ENCODE measurements at regions not wholly inside any gene's neighbourhood (a gene's known extent, or its start where the extent isn't known, plus 50 kb on each side); places are given as distances from the start of the nearest gene placed in this dataset.
"Not testable (repeated sequence)": the region's sequence is repeated elsewhere in the genome, so short reads cannot be mapped to it uniquely, and the experiment has no call there.

DNA sequence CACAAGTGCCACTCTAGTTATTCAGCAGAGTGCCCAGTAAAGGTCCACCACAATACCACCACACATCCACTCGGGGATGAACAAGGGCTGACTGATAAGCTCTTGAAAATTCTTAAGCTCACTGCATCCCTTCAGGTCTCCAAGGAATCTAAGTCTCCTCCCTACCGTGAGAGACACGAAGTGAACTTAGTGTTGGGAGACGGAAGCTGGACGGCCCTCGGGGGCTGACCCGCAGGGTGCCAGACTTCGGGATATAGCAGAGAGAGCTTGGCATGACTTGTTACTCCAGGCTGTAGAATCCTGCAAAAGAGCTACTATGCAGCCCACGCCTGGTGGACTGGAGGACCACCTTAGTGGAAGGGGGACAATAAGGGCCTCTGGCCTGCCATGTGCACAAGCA, 75.1 kb downstream of the LYZL1 start:
- not testable (repeated sequence) for DNase-seq (ENCODE audit: low spot score)

DNA sequence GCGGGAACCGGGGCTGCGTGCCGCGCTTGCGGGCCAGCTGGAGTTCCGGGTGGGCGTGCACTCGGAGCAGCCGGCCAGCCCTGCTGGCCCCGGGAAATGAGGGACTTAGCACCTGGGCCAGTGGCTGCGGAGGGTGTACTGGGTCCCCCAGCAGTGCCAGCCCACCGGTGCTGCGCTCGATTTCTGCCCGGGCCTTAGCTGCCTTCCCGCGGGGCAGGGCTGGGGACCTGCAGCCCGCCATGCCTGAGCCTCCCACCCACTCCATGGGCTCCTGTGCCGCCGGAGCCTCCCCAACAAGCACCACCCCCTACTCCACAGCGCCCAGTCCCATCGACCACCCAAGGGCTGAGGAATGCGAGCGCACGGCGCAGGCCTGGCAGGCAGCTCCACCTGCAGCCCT, 77.3 kb downstream of the LYZL1 start:
- not testable (repeated sequence) for DNase-seq (ENCODE audit: low spot score)

DNA sequence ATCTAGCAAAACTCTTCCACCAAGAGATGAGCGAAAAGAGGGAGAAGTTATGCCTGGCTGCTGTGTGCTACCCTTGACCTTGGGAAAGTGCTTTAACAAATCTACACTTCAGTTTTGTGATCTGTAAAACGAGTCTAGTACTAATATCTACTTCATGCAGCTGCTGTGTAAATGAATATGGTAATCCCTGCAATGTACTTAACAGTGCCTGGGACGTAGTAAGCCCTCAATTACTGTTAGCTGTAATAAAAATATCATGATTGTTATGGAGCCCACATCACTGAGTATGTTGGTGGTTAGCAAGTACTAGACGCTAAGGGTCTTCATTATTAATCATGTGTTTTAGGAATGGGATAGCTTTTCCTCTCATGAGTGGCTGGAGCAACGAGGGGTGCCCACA, 80.5 kb downstream of the LYZL1 start:
- no peak for DNase-seq (ENCODE audit: low spot score)

DNA sequence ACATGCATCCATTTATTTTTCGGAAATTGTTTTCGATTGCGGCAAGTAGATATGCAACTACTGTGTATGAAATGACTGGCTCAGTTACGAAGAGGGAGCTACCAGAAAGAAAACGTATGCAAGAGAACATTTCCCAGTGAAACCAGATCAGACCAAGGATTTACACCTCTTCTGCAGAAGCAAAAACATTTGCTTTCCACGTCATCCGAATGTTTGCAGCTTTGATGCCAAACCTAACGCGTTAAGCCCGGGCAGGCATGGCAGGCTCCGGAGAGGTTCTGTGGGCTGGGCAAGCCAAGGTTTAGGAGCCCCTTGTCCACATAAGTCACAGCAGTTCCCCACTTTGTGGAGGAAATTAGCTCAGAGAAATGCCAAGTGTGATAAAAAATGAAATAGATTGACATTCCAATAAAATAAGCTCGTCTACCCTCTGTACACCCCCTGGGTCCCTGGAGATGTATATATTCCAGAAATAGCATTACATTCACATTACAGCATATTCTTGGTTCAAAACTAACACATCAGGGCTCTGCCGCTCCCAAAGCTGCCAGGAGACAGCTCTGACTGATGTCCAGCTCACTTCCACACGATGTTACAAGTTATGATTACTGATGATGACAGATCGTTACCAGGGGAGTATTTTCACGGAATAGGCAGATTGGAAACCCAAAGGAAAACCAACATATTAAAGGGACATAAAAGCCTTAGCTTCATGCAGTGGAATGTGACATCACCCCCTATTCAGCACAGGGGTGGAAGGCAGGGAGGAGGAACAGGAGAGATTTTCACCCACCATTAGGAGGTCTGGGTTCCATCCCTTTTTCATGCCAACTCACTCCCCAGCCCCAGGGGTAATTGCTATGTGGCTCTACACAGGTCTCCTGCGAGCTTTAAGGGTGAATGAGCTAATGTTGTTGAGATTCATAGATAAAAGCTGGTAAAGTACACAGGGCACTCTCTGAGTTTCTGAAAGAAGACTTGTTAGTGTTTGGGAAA, 81.5 kb downstream of the LYZL1 start:
- DNase-seq (ENCODE audit: low spot score) = no peak

DNA sequence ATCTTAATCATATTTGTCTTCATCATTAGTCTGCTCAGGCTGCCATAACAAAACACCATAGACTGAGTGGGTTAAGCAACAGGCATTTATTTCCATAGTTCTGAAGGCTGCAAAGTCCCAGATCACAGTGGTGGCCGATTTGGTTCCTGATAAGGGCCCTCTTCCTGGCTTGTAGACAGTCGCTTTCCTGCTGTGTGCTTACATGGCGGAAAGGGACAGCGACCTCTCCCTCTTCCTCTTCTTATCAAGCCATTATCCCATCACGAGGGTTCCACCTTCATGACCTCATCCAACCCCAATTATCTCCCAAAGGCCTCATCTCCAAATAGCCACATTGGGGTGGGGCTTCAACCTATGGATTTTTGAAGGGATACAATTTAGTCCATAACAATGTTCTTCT, 84.0 kb downstream of the LYZL1 start:
- no peak for DNase-seq (ENCODE audit: low spot score)

DNA sequence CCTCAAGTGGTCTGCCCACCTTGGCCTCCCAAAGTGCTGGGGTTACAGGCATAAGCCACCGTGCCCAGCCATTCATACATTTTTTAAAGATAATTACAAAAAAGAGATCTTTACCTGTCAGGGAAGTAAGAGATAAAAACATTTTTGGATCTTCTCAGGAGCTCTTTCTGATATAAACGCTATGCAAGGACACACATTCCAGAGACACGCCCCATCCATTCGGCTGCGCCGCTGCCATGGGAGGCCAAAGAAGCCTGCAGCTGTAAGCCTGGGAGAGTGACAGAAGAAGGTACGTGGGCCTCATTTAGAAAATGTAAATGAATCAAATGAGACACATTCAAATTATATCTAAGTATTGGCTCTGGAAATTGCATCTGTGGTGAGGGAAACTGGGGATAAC, 85.3 kb downstream of the LYZL1 start:
- DNase-seq (ENCODE audit: low spot score) = no peak

DNA sequence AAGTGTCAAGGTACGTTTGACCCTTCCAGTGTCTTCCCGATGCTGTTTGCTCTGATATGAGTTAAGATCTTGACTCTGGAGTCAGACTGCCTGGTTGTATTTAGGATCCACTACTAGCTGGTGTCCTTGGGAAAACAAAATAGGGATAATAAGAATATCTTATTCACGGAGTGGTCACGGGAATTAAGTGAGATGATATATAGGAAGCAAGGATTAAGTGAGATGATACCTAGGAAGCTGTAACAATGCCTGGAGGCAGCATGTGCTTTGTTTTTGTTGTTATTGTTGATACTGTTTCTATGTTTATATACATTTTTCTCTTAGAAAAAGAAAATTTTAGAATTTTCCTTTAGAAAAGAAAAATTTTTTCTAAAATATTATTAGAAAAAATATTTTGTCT, 87.0 kb downstream of the LYZL1 start:
- no peak for DNase-seq (ENCODE audit: low spot score)

DNA sequence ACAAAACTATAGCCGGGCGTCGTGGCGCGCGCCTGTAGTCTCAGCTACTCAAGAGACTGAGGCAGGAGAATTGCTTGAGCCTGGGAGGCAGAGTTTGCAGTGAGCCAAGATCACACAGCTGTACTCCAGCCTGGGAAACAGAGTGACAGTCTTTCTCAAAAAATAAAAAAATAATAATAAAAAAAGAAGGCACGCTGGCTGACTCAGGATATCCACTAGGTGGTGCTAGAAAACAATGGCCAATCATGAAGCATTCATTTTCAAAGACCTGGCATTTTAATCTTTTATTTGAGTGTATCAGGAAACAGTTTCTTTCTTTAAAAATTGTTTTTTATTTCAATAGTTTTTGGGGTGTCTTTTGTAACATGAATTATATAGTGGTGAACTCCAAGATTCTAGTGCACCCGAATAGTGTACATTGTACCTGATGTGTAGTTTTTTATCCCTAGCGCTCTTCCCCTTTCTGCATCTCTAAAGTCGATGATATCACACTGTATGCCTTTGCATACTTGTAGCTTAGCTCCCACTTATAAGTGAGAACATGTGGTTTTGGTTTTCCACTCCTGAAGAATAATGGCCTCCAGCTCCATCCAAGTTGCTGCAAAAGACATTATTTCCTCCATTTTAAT, 88.6 kb downstream of the LYZL1 start:
- peak; percentile 63 for DNase-seq (ENCODE audit: low spot score)

DNA sequence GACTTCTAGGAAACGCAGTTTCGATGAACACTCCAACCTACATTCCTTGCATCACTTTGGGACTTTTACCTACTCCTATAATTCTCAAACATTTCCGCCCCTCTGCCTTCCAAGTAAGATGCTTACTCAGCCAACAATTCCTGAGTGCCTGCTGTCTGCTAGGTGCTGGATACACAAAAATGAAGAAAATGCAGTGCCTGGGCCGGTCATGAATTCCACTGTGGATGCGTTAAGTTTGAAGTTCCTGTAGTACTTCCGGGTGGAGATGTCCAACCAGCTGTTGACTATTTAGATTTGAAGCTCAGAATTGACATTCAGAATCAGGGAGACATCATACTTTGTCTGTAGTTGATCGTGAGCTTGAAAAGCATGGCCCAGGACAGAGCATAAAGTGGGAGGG, 89.2 kb downstream of the LYZL1 start:
- no peak for DNase-seq (ENCODE audit: low spot score)

DNA sequence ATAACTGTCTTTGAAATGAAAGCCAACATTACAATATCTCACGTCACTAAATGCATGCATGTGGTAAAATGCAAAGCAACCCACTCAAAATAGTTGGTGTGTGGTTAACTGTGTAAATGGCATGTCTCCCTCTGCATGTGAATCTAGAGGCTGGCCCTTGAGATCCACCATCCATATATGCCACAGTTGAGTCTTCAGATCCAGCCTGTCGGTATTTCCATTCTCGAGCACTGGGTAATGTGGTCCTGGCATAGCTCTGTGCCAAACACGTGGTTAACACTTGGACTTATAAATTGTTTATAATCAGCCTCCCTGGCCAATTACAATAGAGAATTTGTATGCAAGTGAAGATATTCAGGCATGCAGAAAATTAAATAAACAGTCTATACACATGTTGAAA, 90.3 kb downstream of the LYZL1 start:
- DNase-seq (ENCODE audit: low spot score) = no peak

DNA sequence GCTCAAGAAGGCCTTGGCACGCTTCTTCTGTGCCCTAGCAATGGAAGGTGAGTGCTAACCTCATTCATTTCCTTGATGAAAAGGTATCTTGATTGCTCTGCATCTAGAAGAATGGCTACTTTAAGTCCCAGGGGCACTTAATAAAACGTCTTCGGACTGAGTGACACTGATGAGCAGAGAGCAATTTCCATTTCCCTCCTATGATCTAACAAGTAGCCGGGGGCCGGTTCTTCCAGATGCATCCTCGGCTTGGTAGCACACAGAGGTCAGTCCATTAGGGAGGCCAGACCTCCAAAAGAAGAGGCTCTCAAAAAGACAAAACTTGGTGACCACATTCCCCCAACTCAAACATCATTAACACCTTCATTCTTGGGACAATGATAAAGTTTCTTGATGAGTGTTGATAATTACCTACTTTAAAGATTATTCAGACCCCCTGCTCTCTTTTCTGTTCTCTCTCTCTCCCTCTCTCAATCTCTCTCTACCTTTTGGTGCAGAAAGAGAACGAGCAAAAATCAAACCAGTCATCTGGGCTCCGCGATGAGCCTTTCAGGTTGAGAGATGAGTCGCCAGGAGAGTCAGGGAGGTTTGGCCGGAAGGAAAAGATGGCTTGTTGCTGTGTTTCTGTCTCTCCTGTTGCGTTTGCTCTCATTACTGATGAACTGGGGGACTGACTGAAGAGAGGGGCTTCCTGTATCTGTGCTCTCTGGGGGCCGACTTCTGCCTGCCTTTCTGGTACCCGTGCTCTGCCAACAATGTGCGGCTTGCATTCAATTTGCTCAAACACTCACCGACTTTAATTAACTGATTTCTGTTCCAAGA, 91.1 kb downstream of the LYZL1 start:
- not testable (repeated sequence) for DNase-seq (ENCODE audit: low spot score)

DNA sequence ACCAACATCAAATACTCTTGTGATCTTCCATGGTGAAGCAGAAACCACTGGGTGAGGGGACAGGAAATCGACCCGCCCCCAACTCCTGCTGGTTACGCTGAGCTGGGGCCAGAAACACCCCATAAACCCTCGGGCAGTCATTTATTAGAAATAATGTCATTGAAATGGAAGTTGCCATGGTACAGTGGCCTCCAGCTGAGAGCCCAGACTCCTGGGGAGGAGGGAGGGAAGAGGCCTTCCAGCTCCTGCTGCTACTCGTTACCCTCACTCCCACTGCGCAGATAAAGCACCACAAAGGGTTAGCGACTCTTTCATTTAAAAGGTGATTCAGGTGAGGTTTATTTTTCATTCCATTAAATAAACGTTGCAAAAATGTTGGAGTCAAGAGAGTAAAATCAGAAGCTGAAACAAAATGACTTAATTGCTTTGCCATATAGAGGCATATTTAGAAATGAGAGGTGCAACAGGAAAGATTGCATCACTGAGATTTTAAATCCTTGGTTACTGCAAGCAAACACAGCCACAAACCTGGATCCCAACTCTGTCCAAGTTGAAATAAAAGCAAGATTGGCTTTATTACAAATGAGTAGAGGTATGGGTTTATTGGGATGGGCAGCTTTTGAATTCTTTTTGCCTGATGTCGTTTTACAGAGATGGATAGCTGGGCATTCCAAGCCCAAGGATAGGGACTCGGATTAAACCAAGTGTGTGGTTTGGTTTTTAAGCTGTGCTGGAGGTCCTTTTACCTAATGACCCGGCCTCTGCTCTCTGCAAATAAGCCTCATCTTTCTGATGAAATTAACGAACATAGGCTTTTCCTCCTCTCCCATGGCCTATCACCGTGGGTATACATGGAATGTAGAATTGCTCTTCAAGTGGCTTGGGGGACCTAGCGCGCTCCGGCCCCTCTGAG, 92.0 kb downstream of the LYZL1 start:
- not testable (repeated sequence) for DNase-seq (ENCODE audit: low spot score)

DNA sequence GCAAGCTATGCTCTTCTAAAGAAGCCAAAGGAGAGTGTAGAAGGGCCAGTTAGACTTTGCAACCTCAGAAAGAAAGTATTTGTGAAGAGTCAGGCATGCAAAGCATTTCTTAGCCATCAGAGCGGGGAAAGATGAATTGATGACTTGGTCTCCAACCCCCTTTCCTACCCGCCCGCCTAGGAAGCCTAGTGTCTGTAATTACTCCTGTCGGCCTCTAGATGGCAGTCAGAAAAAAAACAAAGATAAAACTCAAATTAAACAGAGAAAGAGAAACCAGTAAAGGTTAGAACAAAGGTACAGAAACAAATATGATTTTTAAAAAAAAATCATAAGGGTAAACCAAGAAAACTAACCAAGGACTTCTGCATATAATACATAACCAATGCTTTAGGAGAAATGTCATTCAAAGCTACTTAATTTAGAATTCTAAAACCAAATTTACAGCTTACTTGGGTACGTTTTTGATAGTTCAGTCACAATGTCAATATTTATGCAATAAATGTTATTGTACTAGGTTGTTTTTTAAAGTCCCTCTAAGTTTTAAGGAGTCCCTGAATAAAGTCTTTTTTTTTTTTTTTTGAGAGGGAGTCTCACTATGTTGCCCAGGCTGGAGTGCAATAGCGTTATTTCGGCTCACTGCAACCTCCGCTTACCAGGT, 97.6 kb downstream of the LYZL1 start:
- DNase-seq (ENCODE audit: low spot score) = peak; percentile 36

DNA sequence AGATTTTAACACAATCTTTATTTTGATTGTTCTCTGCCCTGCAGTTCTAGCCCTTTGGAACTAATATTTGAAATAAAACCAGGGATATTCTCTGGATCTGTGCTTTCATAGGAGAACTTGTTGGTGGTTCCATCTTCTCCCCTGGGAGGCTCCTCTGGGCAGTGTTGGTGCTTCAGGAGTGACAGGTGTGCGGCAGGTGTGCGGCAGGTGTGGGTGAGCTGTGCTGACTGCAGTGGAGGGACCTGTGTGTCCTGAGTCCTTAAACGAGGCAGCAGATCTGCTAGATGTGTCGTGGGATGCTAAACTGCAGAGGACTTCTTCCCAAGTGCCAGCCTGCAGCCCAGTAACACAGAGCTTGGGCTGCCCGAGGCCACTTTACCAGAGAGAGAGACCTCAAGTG, 98.4 kb downstream of the LYZL1 start:
- no peak for DNase-seq (ENCODE audit: low spot score)

DNA sequence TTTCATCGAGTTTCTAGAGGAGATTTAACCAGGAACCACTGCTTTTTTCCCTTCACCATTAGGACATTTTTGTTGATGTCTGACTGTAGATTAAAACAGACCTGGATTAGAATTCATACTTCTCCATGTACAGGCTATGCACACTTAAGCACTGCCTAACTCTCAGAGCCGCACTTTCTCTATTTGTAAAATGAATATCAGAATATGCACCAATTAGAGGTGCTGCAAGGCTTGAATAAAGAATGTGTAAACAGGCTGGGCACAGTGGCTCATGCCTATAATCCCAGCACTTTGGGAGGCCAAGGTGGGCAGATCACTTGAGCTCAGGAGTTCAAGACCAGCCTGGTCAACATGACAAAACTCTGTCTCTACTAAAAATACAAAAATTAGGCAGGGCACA, 99.2 kb downstream of the LYZL1 start:
- DNase-seq (ENCODE audit: low spot score) = not testable (repeated sequence)

DNA sequence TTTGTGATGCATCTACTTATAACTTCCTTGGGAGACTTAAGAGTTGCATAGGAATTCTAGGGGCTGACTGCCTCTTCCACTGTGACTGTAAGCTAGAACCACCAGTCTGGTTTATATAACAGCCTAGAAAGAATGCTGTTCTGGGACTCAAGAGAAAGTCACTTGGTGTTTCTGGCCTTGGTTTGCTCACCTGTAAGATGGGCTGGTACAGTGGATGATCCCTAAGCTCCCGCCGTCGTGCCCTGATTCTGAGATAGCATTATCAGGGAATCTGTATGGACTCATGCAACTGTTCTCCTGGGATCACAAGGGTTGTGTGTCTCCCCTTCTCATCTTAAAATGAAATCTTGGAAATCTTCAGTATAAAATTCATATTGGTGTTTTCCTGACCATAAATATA, 100.6 kb downstream of the LYZL1 start:
- no peak for DNase-seq (ENCODE audit: low spot score)

DNA sequence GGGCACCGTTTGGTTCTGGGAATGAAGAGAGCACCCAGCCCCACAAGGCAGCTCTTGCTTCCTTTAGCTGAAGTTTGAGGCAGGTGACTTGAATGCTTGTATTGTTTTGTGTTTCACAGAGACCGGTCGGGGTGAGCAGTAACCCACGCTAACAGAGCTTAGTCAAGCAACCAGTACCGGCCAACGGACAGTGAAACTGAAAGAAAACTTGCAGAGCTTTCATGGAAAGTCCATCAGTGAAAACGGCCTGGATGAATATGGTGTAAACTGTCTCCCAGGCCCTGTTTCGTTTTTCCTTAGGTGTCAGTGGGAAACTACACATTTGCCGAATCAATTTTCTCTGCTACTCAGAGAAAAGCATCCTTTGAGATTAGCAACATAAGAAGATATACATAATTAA, 101.1 kb downstream of the LYZL1 start:
- peak; percentile 74 for DNase-seq (ENCODE audit: low spot score)

DNA sequence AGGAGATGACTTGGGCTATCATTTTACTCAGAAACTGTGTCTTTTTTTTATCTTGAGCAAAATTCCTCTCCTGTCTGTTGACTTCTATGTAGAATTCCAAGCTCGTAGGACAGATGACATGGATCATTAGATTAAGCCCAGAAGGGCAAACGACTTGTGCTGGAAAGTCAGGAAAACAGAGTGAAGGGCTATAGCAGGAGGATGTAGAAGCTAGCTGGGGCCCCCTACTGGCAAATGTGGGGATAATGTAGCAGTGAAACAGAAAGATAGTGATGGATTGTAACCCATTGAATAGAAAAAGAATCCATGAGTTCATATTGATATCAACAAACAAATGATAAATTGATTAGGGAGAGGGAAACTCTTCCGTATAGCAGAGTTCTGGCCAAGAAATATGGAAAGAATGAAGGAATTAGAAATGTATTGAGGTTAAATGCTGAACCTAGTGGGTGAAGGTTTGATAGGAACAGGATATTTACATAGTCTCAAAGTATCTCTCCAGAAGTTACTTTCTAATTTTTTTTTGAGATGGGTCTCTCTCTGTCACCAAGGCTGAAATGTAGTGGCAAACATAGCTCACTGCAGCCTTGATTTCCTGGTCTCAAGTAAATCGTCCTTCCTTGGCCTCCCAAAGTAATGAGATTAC, 103.6 kb downstream of the LYZL1 start:
- peak; percentile 66 for DNase-seq (ENCODE audit: low spot score)

DNA sequence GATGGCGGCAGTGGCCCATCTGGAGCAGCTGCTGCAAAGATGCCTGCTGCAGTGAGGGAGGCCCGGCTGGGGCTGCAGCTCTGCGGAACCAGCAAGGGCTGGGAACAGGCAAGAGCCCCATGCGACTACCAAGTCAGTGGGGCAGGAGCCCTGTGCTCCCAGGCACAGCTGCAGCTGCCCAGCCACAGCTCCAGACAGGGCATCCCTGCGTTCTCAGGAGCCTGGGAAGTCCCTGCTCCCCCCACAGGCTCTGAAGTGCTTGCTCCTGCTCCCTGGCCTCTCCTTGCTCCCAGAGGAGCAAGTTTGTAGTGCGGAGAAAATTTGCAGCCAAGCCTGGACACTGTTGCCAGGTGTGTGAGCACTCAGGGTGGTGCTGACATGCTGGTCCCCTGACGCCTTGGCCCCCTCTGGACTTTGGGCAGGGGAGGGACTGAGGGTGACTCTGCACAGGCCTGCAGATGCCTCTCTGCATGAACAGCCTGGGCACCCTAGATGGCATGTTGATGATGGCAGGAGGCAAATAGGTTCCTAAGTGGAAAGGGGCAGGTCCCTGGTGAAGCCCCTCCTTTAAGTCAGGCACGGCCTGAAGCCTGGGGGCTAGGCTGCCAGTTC, 105.6 kb downstream of the LYZL1 start:
- no peak for DNase-seq (ENCODE audit: low spot score)

DNA sequence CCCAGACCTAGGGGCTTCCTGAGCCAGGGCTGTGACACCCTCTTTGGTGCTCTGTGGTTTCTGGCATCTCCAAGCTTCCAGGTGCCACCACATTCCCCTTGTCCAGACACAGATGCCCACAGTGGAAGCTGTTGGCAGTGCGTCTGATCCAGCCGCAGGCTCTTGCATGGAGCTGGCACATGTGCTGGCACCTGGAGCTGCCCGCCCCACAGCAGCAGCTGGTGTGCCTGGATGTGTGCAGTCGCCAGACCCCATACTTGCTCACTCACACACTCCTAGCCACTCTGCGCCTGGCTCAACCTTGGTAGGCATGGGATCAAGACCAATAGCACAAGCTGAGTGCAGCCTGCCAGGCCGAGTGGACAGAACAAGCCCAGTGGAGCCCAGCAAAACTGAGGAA, 106.5 kb downstream of the LYZL1 start:
- no peak for DNase-seq (ENCODE audit: low spot score)

All from COLO829 (cell line).